ENCODE measurements at regions not wholly inside any gene's neighbourhood (a gene's known extent, or its start where the extent isn't known, plus 50 kb on each side); places are given as distances from the start of the nearest gene placed in this dataset.

DNA sequence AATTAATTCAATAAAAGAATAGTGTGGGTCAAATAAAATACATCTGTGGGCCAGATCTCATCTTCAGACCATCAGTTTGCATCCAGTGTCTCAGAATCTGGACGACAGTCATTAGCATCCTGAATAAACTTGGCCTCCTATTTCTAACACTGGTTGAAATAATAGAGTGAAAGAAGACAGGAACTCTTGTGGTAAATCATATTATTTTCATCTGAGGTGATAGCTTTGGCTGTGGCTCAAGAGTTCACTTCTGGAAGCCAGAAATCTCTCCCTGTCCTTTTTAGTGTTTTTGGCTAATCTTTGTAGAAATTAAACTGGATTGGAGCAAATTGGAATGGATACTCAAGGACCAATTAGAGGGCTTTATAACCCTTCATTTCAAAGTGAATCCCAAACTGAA, 63.4 kb upstream of the HMHB1 start (continued):
- TF ChIP-seq EP300 (IDR thresholded peaks at IDR 0.05; ENCODE audit: low read length) = no peak
- TF ChIP-seq PHB (CRISPR knock-in tag; IDR thresholded peaks at IDR 0.05) = no peak
- no peak for TF ChIP-seq SREBF2 (CRISPR knock-in tag; IDR thresholded peaks at IDR 0.05)
- TF ChIP-seq BCL6 (CRISPR knock-in tag; IDR thresholded peaks at IDR 0.05) = no peak
- TF ChIP-seq COPS2 (conservative IDR thresholded peaks at IDR 0.05) = no peak
- TF ChIP-seq ZNF431 (CRISPR knock-in tag; IDR thresholded peaks at IDR 0.05) = no peak

- in situ Hi-C loops (cut with MboI) = no loop called here
- Histone ChIP-seq H3K27me3 (ENCODE audit: control insufficient read depth in 2 of 2, insufficient read depth in 2 of 2, low read length in 2 of 2) (no peaks in the 10 kb centered on the region), H3K9me1 (ENCODE audit: control insufficient read depth, insufficient read depth, low read length) (no peaks in the 10 kb centered on the region), H4K20me1 (replicated peaks; ENCODE audit: control insufficient read depth, insufficient read depth, low read length) (no peaks in the 10 kb centered on the region), H3K9ac (ENCODE audit: insufficient read depth in 1 of 2, low read depth in 2 of 2, low read length in 2 of 2) (no peak overlapping the region), H3K27ac (ENCODE audit: extremely low read depth, low read depth, low read length) (no peak overlapping the region), H3K4me1 (replicated peaks in 1 of 2; ENCODE audit: control insufficient read depth in 2 of 2, insufficient read depth in 2 of 2, low read length in 2 of 2) (no peaks in the 10 kb centered on the region), H3K79me2 (ENCODE audit: control insufficient read depth, insufficient read depth, low read length) (no peaks in the 10 kb centered on the region), H3K9me3 (replicated peaks; ENCODE audit: control insufficient read depth, insufficient read depth, low read depth, low read length) (no peaks in the 10 kb centered on the region), H3K36me3 (ENCODE audit: control insufficient read depth, insufficient read depth, low read length) (no peaks in the 10 kb centered on the region), H3K4me3 (no peak overlapping the region), H2AFZ (ENCODE audit: low read depth, low read length) (no peak overlapping the region), H3K4me2 (ENCODE audit: insufficient read depth, low read length) (no peak overlapping the region)
- POLR2A ChIA-PET = no interaction called here
- intact Hi-C loops (cut with micrococcal nuclease) = no loop called here
- FAIRE-seq (no peak), DNase-seq (ENCODE audit: extremely low read depth in 1 of 4, low spot score in 3 of 4) (no peak), ATAC-seq (no peak)
- no TSS peak for BruUV-seq (replicated peaks)
- WGBS (ENCODE audit: insufficient coverage, low coverage, missing lambda C conversion rate) = 0% methylated on average over 5 of the region's 5 CpGs
- CTCF ChIA-PET (ENCODE audit: low intra/inter-chr PET ratio) = no interaction called here
- no peak for TF ChIP-seq ZNF134 (CRISPR knock-in tag; conservative IDR thresholded peaks at IDR 0.05)
- no peak for TF ChIP-seq NFIX (CRISPR knock-in tag; IDR thresholded peaks at IDR 0.05; ENCODE audit: low read depth)
- TF ChIP-seq ZHX1 (conservative IDR thresholded peaks at IDR 0.05; ENCODE audit: low read length) = no peak
- TF ChIP-seq ZNF274 (IDR thresholded peaks at IDR 0.05; ENCODE audit: borderline replicate concordance, low read depth, low read length) = no peak
- TF ChIP-seq FOXK1 (CRISPR knock-in tag; IDR thresholded peaks at IDR 0.05; ENCODE audit: borderline replicate concordance) = no peak
- TF ChIP-seq, protein P1, sequence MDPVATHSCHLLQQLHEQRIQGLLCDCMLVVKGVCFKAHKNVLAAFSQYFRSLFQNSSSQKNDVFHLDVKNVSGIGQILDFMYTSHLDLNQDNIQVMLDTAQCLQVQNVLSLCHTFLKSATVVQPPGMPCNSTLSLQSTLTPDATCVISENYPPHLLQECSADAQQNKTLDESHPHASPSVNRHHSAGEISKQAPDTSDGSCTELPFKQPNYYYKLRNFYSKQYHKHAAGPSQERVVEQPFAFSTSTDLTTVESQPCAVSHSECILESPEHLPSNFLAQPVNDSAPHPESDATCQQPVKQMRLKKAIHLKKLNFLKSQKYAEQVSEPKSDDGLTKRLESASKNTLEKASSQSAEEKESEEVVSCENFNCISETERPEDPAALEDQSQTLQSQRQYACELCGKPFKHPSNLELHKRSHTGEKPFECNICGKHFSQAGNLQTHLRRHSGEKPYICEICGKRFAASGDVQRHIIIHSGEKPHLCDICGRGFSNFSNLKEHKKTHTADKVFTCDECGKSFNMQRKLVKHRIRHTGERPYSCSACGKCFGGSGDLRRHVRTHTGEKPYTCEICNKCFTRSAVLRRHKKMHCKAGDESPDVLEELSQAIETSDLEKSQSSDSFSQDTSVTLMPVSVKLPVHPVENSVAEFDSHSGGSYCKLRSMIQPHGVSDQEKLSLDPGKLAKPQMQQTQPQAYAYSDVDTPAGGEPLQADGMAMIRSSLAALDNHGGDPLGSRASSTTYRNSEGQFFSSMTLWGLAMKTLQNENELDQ (CRISPR knock-in tag; IDR thresholded peaks at IDR 0.05; ENCODE audit: borderline replicate concordance) = no peak
- TF ChIP-seq ZNF785 (CRISPR knock-in tag; IDR thresholded peaks at IDR 0.05) = no peak
- TF ChIP-seq C11orf30 (IDR thresholded peaks at IDR 0.05; ENCODE audit: low read depth) = no peak
- TF ChIP-seq PTRF (tag; IDR thresholded peaks at IDR 0.05) = no peak
- no peak for TF ChIP-seq NRF1 (conservative IDR thresholded peaks at IDR 0.05 in 1 of 2, IDR thresholded peaks at IDR 0.05 in 1 of 2)
- no peak for TF ChIP-seq RCOR1 (IDR thresholded peaks at IDR 0.05; ENCODE audit: borderline replicate concordance in 1 of 2, low read depth in 2 of 2, low read length in 2 of 2)
- no peak for TF ChIP-seq XRCC5 (IDR thresholded peaks at IDR 0.05; ENCODE audit: low read depth, low read length)
Measured at GRCh38 chr5:143742951-143743350, 69.0 kb upstream of the HMHB1 start.

Data from K562 (cell line).